SK-N-SH treated with all-trans-retinoic acid at 6 μM for 48 hours (cell line): ENCODE measurements at regions not wholly inside any gene's neighbourhood (a gene's known extent, or its start where the extent isn't known, plus 50 kb on each side); places are given as distances from the start of the nearest gene placed in this dataset.

ENCODE experiments used
- ATAC-seq: fragments of 200-7000 bp; cut with Tn5 transposase; 3 replicates; pipeline ENCODE4 v1.9.1; 2020; ENCODE audit warnings: mild to moderate bottlenecking, moderate library complexity
- ARNTL ChIP-seq: fragments of 450-650 bp; formaldehyde crosslinking; IDR thresholded peaks from 2 replicates; pipeline ENCODE4 v1.5.0; 2020; ENCODE audit warnings: low read depth, mild to moderate bottlenecking, moderate library complexity, borderline replicate concordance
- BACH2 ChIP-seq: fragments of 250-450 bp; sonication (Bioruptor Pico); IDR thresholded peaks from 2 replicates; pipeline ENCODE4 v1.9.0; 2021; ENCODE audit warnings: mild to moderate bottlenecking, borderline replicate concordance
- CREB5 ChIP-seq: fragments of 250-450 bp; sonication (Bioruptor Pico); IDR thresholded peaks from 2 replicates; pipeline ENCODE4 v1.5.1; 2020; ENCODE audit warnings: low read depth, mild to moderate bottlenecking, moderate library complexity
- CSDC2 ChIP-seq: fragments of 250-450 bp; sonication (Bioruptor Pico); IDR thresholded peaks from 2 replicates; pipeline ENCODE4 v1.5.0; 2020; ENCODE audit warnings: mild to moderate bottlenecking, moderate library complexity
- CSRNP3 ChIP-seq: fragments of 250-450 bp; sonication (Bioruptor Pico); IDR thresholded peaks from 2 replicates; pipeline ENCODE4 v1.5.1; 2021; ENCODE audit warnings: mild to moderate bottlenecking, moderate library complexity
- ESRRG ChIP-seq: fragments of 250-450 bp; sonication (Bioruptor Pico); IDR thresholded peaks from 2 replicates; pipeline ENCODE4 v1.6.1; 2021; ENCODE audit warnings: mild to moderate bottlenecking
- GLIS3 ChIP-seq: fragments of 250-450 bp; sonication (Bioruptor Pico); IDR thresholded peaks from 2 replicates; pipeline ENCODE4 v1.5.0; 2020; ENCODE audit warnings: mild to moderate bottlenecking, moderate library complexity
- ISL1 ChIP-seq: fragments of 250-450 bp; sonication (Bioruptor Pico); IDR thresholded peaks from 2 replicates; pipeline ENCODE4 v2.1.2; 2022; ENCODE audit warnings: mild to moderate bottlenecking, moderate library complexity
- OSR1 ChIP-seq: fragments of 250-450 bp; sonication (Bioruptor Pico); IDR thresholded peaks from 2 replicates; pipeline ENCODE4 v1.8.0; 2022; ENCODE audit warnings: moderate library complexity, mild to moderate bottlenecking, inconsistent platforms
- PATZ1 ChIP-seq: fragments of 250-450 bp; sonication (Bioruptor Pico); IDR thresholded peaks from 2 replicates; pipeline ENCODE4 v1.8.0; 2020; ENCODE audit warnings: mild to moderate bottlenecking, moderate library complexity, borderline replicate concordance
- POU6F1 ChIP-seq: fragments of 250-450 bp; sonication (Bioruptor Pico); IDR thresholded peaks from 2 replicates; pipeline ENCODE4 v1.8.0; 2021; ENCODE audit warnings: low read depth, mild to moderate bottlenecking, moderate library complexity, borderline replicate concordance
- PPARA ChIP-seq: fragments of 250-450 bp; sonication (Bioruptor Pico); IDR thresholded peaks from 2 replicates; pipeline ENCODE4 v1.5.0; 2020; ENCODE audit warnings: mild to moderate bottlenecking, borderline replicate concordance
- RARB ChIP-seq: fragments of 250-450 bp; sonication (Bioruptor Pico); IDR thresholded peaks from 2 replicates; pipeline ENCODE4 v1.8.0; 2021; ENCODE audit warnings: mild to moderate bottlenecking, moderate library complexity
- SNAI2 ChIP-seq: fragments of 250-450 bp; sonication (Bioruptor Pico); IDR thresholded peaks from 2 replicates; pipeline ENCODE4 v1.5.0; 2020; ENCODE audit warnings: mild to moderate bottlenecking, moderate library complexity
- TCF4 ChIP-seq: fragments of 250-450 bp; sonication (Bioruptor Pico); IDR thresholded peaks from 2 replicates; pipeline ENCODE4 v1.8.0; 2021; ENCODE audit warnings: mild to moderate bottlenecking, moderate library complexity, borderline replicate concordance
- TOX ChIP-seq: fragments of 250-450 bp; sonication (Bioruptor Pico); IDR thresholded peaks from 2 replicates; pipeline ENCODE4 v1.8.0; 2021; ENCODE audit warnings: mild to moderate bottlenecking, moderate library complexity, borderline replicate concordance
- TSHZ2 ChIP-seq: fragments of 250-450 bp; sonication (Bioruptor Pico); IDR thresholded peaks from 2 replicates; pipeline ENCODE4 v1.5.0; 2020; ENCODE audit warnings: mild to moderate bottlenecking, moderate library complexity
- ZC3H10 ChIP-seq: fragments of 250-450 bp; sonication (Bioruptor Pico); IDR thresholded peaks from 2 replicates; pipeline ENCODE4 v1.5.1; 2021; ENCODE audit warnings: mild to moderate bottlenecking, moderate library complexity
- ZFP3 ChIP-seq: fragments of 250-450 bp; sonication (Bioruptor Pico); IDR thresholded peaks from 2 replicates; pipeline ENCODE4 v1.5.0; 2020; ENCODE audit warnings: mild to moderate bottlenecking, moderate library complexity
- ZFP30 ChIP-seq: fragments of 450-650 bp; formaldehyde crosslinking; IDR thresholded peaks from 2 replicates; pipeline ENCODE4 v1.5.0; 2022; ENCODE audit warnings: mild to moderate bottlenecking, moderate library complexity
- ZNF565 ChIP-seq: fragments of 450-650 bp; formaldehyde crosslinking; conservative IDR thresholded peaks from 2 replicates; pipeline ENCODE4 v1.5.0; 2020; ENCODE audit warnings: low read depth, mild to moderate bottlenecking, moderate library complexity
- ZNF70 ChIP-seq: fragments of 450-650 bp; formaldehyde crosslinking; IDR thresholded peaks from 2 replicates; pipeline ENCODE4 v1.5.0; 2020; ENCODE audit warnings: mild to moderate bottlenecking, moderate library complexity
- ZNF8 ChIP-seq: fragments of 450-650 bp; formaldehyde crosslinking; IDR thresholded peaks from 2 replicates; pipeline ENCODE4 v1.5.0; 2020; ENCODE audit warnings: mild to moderate bottlenecking, moderate library complexity

- TF ChIP-seq CREB5 (CRISPR knock-in tag) (no peak), BACH2 (CRISPR knock-in tag) (no peak)
Observed at GRCh38 chr20:41897708-41898107, 279.5 kb upstream of the CHD6 start (continued).

- no peak for ATAC-seq
- TF ChIP-seq BACH2 (CRISPR knock-in tag): no peak
- TF ChIP-seq SNAI2 (CRISPR knock-in tag): no peak
- TF ChIP-seq ZNF70: no peak
- no peak for TF ChIP-seq ZFP30 (CRISPR knock-in tag)
- no peak for TF ChIP-seq ZNF8 (CRISPR knock-in tag)
- TF ChIP-seq RARB: no peak
- no peak for TF ChIP-seq TCF4 (CRISPR knock-in tag)
- no peak for TF ChIP-seq ARNTL
- no peak for TF ChIP-seq TOX
- no peak for TF ChIP-seq CSDC2 (CRISPR knock-in tag)
- no peak for TF ChIP-seq OSR1 (CRISPR knock-in tag)
- TF ChIP-seq GLIS3 (CRISPR knock-in tag): no peak
- TF ChIP-seq CREB5 (CRISPR knock-in tag): no peak
- no peak for TF ChIP-seq TSHZ2 (CRISPR knock-in tag)
- TF ChIP-seq ZC3H10: no peak
Observed at GRCh38 chr20:41895241-41896032, 277.3 kb upstream of the CHD6 start.

- no peak for ATAC-seq
- TF ChIP-seq ESRRG (CRISPR knock-in tag): no peak
- no peak for TF ChIP-seq PPARA (CRISPR knock-in tag)
- TF ChIP-seq OSR1 (CRISPR knock-in tag): no peak
- TF ChIP-seq ZFP30 (CRISPR knock-in tag): no peak
- TF ChIP-seq TCF4 (CRISPR knock-in tag): no peak
- TF ChIP-seq ISL1 (CRISPR knock-in tag): no peak
- no peak for TF ChIP-seq ARNTL
- TF ChIP-seq ZNF565 (CRISPR knock-in tag): no peak
- TF ChIP-seq POU6F1 (CRISPR knock-in tag): no peak
- TF ChIP-seq BACH2 (CRISPR knock-in tag): no peak
- TF ChIP-seq PATZ1 (CRISPR knock-in tag): no peak
- no peak for TF ChIP-seq GLIS3 (CRISPR knock-in tag)
- TF ChIP-seq ZNF70: no peak
- no peak for TF ChIP-seq CSRNP3
- TF ChIP-seq ZNF8 (CRISPR knock-in tag): no peak
- no peak for TF ChIP-seq ZFP3 (CRISPR knock-in tag)
- TF ChIP-seq SNAI2 (CRISPR knock-in tag): no peak
- no peak for TF ChIP-seq RARB
- no peak for TF ChIP-seq ZC3H10
- TF ChIP-seq TOX: no peak
- TF ChIP-seq, all 23 proteins: peak for 0
Observed at GRCh38 chr20:41894255-41894963, 276.2 kb upstream of the CHD6 start.
